ENCODE measurements at regions not wholly inside any gene's neighbourhood (a gene's known extent, or its start where the extent isn't known, plus 50 kb on each side); places are given as distances from the start of the nearest gene placed in this dataset.

DNA sequence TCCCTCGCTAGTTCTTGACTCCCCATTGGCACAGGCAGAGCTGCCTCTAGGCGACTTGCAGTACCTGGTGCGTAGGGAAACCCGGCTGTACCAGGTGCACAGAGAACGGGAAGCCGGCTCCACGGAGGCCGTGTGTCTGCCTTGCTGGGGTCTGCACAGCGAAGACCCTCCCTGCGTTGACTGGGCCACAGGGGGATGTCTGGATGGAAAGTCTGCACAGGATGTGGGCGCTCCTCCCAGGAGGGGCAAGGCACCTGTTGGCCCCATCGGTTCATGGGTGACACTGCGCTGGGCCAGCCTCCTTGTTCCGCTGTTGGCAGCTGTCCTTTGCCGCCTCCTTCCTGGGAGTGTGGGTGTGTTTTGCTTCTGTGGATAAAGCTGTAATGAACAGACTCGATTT lies 138.3 kb downstream of the TEX29 start:
- no peak for TF ChIP-seq CTCF (optimal IDR thresholded peaks at IDR 0.05 in 1 of 3, IDR thresholded peaks at IDR 0.05 in 1 of 3, conservative IDR thresholded peaks at IDR 0.05 in 1 of 3; ENCODE audit: extremely low read depth in 1 of 3, insufficient read depth in 2 of 3, low read length in 3 of 3)
- TF ChIP-seq EZH2 (IDR thresholded peaks at IDR 0.05; ENCODE audit: low read length), result no peak

All from keratinocyte (primary cell).